ENCODE measurements at regions not wholly inside any gene's neighbourhood (a gene's known extent, or its start where the extent isn't known, plus 50 kb on each side); places are given as distances from the start of the nearest gene placed in this dataset.

GRCh38 chr4:14842964-14843630 lies 159.2 kb upstream of the CPEB2 start:
- no peak for TF ChIP-seq CTCF (IDR thresholded peaks at IDR 0.05; ENCODE audit: borderline replicate concordance, insufficient read depth, low read depth, low read length)
- H3K4me3 ChIP-seq (ENCODE audit: low read depth, low read length) = no peak overlapping the region

DNA sequence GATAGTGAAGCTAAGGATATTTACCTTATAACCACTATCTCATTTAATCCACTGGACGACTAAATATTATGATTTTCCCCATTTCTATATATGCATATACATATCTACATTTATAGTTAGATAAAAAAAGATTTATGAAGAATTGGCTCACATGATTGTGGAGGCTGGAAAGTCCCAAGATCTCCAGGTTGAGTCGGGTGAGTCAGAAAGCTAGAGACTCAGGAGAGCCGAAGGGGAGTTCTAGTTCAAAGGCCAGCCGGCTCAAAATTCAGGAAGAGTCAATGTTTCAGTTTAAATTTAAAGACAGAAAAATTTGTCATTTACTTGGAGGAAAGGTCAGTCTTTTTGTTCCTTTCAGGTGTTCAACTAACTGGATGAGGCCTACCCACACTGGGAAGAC lies 158.2 kb upstream of the CPEB2 start:
- no peak overlapping the region for H3K4me3 ChIP-seq (ENCODE audit: low read depth, low read length)
- TF ChIP-seq CTCF (IDR thresholded peaks at IDR 0.05; ENCODE audit: borderline replicate concordance, insufficient read depth, low read depth, low read length) = no peak

DNA sequence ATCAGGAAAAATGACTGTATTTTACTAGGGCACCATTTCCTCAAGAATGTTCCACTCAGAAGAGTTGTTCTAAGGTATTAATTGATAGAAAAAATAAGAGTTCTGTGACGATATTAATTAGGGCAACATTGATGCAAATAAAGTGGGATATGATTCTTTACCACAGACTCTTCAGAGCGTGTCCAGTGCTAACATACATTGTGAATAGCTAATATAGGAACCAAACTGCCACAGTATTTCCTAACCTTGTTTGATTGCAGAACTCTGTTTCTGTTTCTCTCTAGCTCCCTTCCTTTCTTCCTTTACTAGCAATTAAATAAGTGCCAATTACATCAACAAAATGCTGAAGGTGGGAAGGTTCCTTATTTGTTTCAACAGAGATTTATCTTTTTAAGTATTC lies 154.1 kb upstream of the CPEB2 start:
- H3K4me3 ChIP-seq (ENCODE audit: low read depth, low read length) = no peak overlapping the region

GRCh38 chr4:14850455-14851097 lies 151.7 kb upstream of the CPEB2 start:
- TF ChIP-seq CTCF (IDR thresholded peaks at IDR 0.05; ENCODE audit: borderline replicate concordance, insufficient read depth, low read depth, low read length) = no peak
- H3K4me3 ChIP-seq (ENCODE audit: low read depth, low read length) = no peak overlapping the region

More for the DNA sequence above, 154.1 kb upstream of the CPEB2 start:
- no peak for TF ChIP-seq CTCF (IDR thresholded peaks at IDR 0.05; ENCODE audit: borderline replicate concordance, insufficient read depth, low read depth, low read length)

DNA sequence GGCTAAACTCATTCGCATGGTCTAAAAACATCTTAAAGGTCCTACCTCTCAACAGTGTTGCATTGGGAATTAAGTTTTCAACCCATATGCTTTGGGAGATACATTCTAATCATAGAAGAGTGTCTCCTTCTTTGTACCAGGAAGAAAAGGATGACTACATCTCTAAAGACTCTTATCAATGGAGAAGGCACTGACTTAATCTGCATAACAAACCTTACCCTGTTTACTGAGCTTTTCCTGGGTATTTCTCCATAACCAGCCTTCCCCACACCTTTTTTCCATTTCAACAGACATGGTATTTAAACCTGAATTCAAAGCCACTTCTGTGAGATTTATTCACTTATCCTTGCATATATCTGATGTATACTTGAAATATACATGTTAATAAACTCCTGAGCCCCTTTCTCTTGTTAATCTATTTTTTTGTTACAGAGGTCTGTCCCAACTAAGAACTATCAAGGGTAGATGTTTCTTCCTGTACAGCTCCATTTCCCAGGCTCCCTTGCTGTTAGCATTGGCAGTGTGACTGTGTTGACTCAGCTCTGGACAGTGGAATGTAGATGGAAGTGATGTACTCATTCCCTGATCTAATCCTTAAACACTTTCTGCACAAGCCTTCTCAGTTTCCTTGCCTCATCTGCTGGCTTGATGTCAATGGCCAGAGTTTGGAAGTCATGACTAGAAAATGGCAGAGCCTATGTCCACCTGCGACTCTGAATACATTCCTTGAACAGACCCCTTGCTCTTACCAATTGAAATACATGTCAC lies 148.9 kb upstream of the CPEB2 start:
- no peak for TF ChIP-seq CTCF (IDR thresholded peaks at IDR 0.05; ENCODE audit: borderline replicate concordance, insufficient read depth, low read depth, low read length)
- no peak overlapping the region for H3K4me3 ChIP-seq (ENCODE audit: low read depth, low read length)

DNA sequence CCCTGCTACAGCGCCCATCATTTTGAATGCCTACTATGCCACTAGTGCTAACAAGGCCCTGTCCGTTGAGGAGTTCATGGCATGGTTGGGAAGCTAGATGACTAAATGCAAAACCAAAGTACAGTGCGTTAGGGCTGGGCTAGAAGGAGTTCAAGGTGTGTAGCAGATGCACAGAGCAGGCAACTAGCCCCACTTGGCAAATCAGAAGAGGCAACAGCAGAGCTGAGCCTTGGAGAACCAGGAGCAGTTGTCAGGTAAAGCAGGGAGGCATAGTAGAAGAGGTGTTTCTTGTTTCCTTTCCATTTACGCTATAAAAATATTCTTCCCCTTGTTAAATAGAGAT lies 146.6 kb upstream of the CPEB2 start:
- no peak overlapping the region for H3K4me3 ChIP-seq (ENCODE audit: low read depth, low read length)
- TF ChIP-seq CTCF (IDR thresholded peaks at IDR 0.05; ENCODE audit: borderline replicate concordance, insufficient read depth, low read depth, low read length) = no peak

Data from GM12875 (cell line).